ENCODE measurements at regions not wholly inside any gene's neighbourhood (a gene's known extent, or its start where the extent isn't known, plus 50 kb on each side); places are given as distances from the start of the nearest gene placed in this dataset.

DNA sequence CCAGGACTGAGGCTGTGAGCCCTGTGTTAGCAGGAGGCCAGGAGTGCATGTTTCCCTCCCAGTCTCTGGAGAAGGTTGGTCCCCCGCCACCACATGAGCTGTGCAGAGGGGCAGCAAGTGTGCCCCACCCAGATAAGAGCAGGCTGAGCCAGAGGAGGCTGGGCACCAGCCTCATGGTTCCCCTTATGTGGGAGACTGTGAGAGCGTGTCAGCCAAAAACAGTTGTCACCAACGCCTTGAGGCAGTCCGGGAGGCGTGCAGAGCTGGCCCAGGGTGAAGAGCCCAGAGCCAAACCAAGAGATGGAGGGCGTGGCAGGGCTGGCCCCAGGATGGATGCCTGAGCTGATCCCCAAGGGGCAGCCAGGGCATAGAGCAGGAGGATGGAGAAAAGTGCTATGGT lies 128.7 kb upstream of the GLI2 start:
- CTCF ChIA-PET = interaction anchor here (1.3 kb wide), 1 partner anchor 13 kb away, joined by 4 read pairs; no protein-coding TSS in a partner anchor
- H3K4me1 Mint-ChIP-seq (ENCODE audit: low read depth, unreplicated experiment) = no peaks in the 10 kb centered on the region
- TF ChIP-seq, protein P1, sequence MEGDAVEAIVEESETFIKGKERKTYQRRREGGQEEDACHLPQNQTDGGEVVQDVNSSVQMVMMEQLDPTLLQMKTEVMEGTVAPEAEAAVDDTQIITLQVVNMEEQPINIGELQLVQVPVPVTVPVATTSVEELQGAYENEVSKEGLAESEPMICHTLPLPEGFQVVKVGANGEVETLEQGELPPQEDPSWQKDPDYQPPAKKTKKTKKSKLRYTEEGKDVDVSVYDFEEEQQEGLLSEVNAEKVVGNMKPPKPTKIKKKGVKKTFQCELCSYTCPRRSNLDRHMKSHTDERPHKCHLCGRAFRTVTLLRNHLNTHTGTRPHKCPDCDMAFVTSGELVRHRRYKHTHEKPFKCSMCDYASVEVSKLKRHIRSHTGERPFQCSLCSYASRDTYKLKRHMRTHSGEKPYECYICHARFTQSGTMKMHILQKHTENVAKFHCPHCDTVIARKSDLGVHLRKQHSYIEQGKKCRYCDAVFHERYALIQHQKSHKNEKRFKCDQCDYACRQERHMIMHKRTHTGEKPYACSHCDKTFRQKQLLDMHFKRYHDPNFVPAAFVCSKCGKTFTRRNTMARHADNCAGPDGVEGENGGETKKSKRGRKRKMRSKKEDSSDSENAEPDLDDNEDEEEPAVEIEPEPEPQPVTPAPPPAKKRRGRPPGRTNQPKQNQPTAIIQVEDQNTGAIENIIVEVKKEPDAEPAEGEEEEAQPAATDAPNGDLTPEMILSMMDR (IDR thresholded peaks at IDR 0.05; ENCODE audit: unreplicated experiment) = no peak
- H3K27ac Mint-ChIP-seq (ENCODE audit: unreplicated experiment) = no peak overlapping the region
- no TSS peak for BruUV-seq (replicated peaks)
- intact Hi-C loops (cut with micrococcal nuclease; ENCODE audit: unreplicated experiment) = no loop called here
- H3K4me3 Mint-ChIP-seq (ENCODE audit: low read depth, unreplicated experiment) = no peak overlapping the region
- peaks cover 77% of the 10 kb centered on the region for H3K27me3 Mint-ChIP-seq (ENCODE audit: unreplicated experiment)
- no peak for DNase-seq
- peaks cover 3% of the 10 kb centered on the region for H3K9me3 Mint-ChIP-seq (ENCODE audit: low read depth, unreplicated experiment)
- H3K36me3 Mint-ChIP-seq (ENCODE audit: insufficient read depth, unreplicated experiment) = no peaks in the 10 kb centered on the region

DNA sequence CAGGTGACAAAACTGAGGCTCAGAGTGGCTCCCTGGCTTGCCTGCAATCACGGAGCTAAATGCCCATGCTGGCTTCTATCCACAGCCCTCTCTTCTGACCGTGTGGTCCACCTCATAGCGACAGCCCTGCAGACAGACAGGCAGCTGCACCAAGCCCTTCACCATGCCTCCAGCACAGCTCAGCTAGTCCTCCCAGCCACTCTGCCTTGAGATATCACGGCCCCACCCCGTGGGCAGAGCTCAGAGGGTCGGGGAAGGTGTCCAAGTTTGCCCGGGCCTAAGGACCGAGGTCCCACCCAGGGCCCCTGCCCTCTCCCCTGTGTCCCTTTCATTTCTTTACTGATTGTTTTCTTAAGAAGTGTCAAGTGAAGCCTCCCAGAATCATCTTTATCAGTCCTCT lies 128.2 kb upstream of the GLI2 start:
- no peaks in the 10 kb centered on the region for H3K36me3 Mint-ChIP-seq (ENCODE audit: insufficient read depth, unreplicated experiment)
- peaks cover 77% of the 10 kb centered on the region for H3K27me3 Mint-ChIP-seq (ENCODE audit: unreplicated experiment)
- TF ChIP-seq, protein P1 (IDR thresholded peaks at IDR 0.05; ENCODE audit: unreplicated experiment) = no peak
- H3K27ac Mint-ChIP-seq (ENCODE audit: unreplicated experiment) = no peak overlapping the region
- intact Hi-C loops (cut with micrococcal nuclease; ENCODE audit: unreplicated experiment) = no loop called here
- no peak for DNase-seq
- BruUV-seq (replicated peaks) = no TSS peak
- no peaks in the 10 kb centered on the region for H3K4me1 Mint-ChIP-seq (ENCODE audit: low read depth, unreplicated experiment)
- H3K4me3 Mint-ChIP-seq (ENCODE audit: low read depth, unreplicated experiment) = no peak overlapping the region
- peaks cover 3% of the 10 kb centered on the region for H3K9me3 Mint-ChIP-seq (ENCODE audit: low read depth, unreplicated experiment)
- CTCF ChIA-PET = interaction anchor here (0.8 to 1.3 kb wide), 2 partner anchors 12 kb away, joined by 3 to 4 read pairs; no protein-coding TSS in a partner anchor

GRCh38 chr2:120607996-120608395 lies 127.7 kb upstream of the GLI2 start:
- Mint-ChIP-seq H3K27me3 (ENCODE audit: unreplicated experiment) (peaks cover 78% of the 10 kb centered on the region), H3K27ac (ENCODE audit: unreplicated experiment) (no peak overlapping the region)
- TF ChIP-seq, protein P1 (IDR thresholded peaks at IDR 0.05; ENCODE audit: unreplicated experiment) = no peak

GRCh38 chr2:120609826-120610395 lies 125.8 kb upstream of the GLI2 start:
- peaks cover 78% of the 10 kb centered on the region for H3K27me3 Mint-ChIP-seq (ENCODE audit: unreplicated experiment)
- CTCF ChIA-PET = no interaction called here
- H3K4me1 Mint-ChIP-seq (ENCODE audit: low read depth, unreplicated experiment) = no peaks in the 10 kb centered on the region

More at GRCh38 chr2:120607996-120608395, 127.7 kb upstream of the GLI2 start:
- Mint-ChIP-seq H3K4me1 (ENCODE audit: low read depth, unreplicated experiment) (no peaks in the 10 kb centered on the region), H3K9me3 (ENCODE audit: low read depth, unreplicated experiment) (peaks cover 3% of the 10 kb centered on the region), H3K36me3 (ENCODE audit: insufficient read depth, unreplicated experiment) (no peaks in the 10 kb centered on the region), H3K4me3 (ENCODE audit: low read depth, unreplicated experiment) (no peak overlapping the region)
- BruUV-seq (replicated peaks) = no TSS peak
- CTCF ChIA-PET = interaction anchor here (0.8 to 1.3 kb wide), 2 partner anchors 12 kb away, joined by 3 to 4 read pairs; no protein-coding TSS in a partner anchor
- intact Hi-C loops (cut with micrococcal nuclease; ENCODE audit: unreplicated experiment) = no loop called here
- no peak for DNase-seq

More at GRCh38 chr2:120609826-120610395, 125.8 kb upstream of the GLI2 start:
- TF ChIP-seq, protein P1 (IDR thresholded peaks at IDR 0.05; ENCODE audit: unreplicated experiment) = no peak
- Mint-ChIP-seq H3K4me3 (ENCODE audit: low read depth, unreplicated experiment) (no peak overlapping the region), H3K27ac (ENCODE audit: unreplicated experiment) (no peak overlapping the region), H3K9me3 (ENCODE audit: low read depth, unreplicated experiment) (no peaks in the 10 kb centered on the region), H3K36me3 (ENCODE audit: insufficient read depth, unreplicated experiment) (no peaks in the 10 kb centered on the region)
- intact Hi-C loops (cut with micrococcal nuclease; ENCODE audit: unreplicated experiment) = no loop called here
- BruUV-seq (replicated peaks) = no TSS peak
- DNase-seq = no peak

Data from Calu3 (cell line).